ENCODE measurements at regions not wholly inside any gene's neighbourhood (a gene's known extent, or its start where the extent isn't known, plus 50 kb on each side); places are given as distances from the start of the nearest gene placed in this dataset.
"Not testable (repeated sequence)": the region's sequence is repeated elsewhere in the genome, so short reads cannot be mapped to it uniquely, and the experiment has no call there.

DNA sequence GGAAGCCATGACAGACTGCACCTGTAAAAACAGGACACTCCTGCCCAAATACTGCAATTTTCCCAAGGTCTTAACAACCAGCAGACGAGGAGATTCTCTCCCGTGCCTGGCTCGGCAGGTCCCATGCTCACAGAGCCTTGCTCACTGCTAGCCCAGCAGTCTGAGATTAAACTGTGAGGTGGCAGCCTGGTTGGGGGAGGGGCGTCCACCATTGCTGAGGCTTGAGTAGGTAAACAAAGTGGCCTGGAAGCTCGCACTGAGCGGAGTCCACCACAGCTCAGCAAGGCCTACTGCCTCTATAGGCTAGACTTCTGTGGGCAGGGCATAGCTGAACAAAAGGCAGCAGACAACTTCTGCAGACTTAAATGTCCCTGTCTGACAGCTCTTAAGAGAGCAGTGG lies 80.3 kb downstream of the ANXA5 start:
- peaks cover 40% of the 10 kb centered on the region for H3K27me3 Mint-ChIP-seq
- H3K4me3 Mint-ChIP-seq, ATAC-seq, DNase-seq, H3K4me1 Mint-ChIP-seq, H3K27ac Mint-ChIP-seq, H3K9me3 Mint-ChIP-seq: not testable (repeated sequence)

DNA sequence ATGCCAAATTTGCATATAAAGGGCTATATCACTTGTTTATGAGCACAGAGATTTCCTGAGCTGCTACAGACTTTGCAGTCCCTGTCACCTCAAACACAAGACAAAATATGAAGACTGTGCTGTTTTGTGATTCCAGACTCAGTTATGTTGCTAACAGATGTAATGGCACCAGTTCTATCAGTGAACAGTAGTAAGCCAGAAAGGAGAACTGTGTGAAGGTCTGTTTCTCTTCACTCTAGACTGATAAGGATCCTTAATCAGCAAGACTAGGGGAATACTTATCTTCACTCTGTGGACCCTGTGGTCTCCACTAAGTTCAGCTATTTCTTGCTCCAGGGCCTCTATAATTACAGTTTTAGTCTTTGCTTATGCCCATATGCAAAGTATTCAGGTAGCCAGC lies 82.7 kb downstream of the ANXA5 start:
- no peaks in the 10 kb centered on the region for H3K4me1 Mint-ChIP-seq
- H3K9me3 Mint-ChIP-seq, result no peaks in the 10 kb centered on the region
- H3K4me3 Mint-ChIP-seq, result no peak overlapping the region
- no peak overlapping the region for H3K27ac Mint-ChIP-seq
- ATAC-seq (no peak), DNase-seq (no peak)
- peaks cover 33% of the 10 kb centered on the region for H3K27me3 Mint-ChIP-seq

DNA sequence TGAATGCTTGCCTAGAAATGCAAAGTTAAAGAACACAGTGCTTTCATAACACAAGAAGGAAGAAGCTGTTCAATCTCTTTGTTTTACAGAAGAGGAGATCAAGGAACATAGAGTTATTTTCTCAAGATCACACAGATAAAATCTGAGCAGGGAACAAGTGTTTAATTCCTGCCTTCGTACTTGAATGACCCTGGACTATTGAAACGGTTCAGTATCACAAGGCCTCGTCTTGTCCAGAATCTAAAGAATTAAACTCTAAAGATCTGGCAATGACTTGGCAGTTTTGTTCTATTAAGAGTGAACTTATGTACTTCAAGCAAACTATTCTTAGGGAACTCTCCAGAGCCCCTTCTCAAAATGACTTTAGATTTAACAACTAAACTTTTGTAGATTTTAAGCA lies 97.7 kb downstream of the ANXA5 start:
- Mint-ChIP-seq H3K9me3 (no peaks in the 10 kb centered on the region), H3K4me1 (peaks cover 14% of the 10 kb centered on the region)
- no peak for DNase-seq

DNA sequence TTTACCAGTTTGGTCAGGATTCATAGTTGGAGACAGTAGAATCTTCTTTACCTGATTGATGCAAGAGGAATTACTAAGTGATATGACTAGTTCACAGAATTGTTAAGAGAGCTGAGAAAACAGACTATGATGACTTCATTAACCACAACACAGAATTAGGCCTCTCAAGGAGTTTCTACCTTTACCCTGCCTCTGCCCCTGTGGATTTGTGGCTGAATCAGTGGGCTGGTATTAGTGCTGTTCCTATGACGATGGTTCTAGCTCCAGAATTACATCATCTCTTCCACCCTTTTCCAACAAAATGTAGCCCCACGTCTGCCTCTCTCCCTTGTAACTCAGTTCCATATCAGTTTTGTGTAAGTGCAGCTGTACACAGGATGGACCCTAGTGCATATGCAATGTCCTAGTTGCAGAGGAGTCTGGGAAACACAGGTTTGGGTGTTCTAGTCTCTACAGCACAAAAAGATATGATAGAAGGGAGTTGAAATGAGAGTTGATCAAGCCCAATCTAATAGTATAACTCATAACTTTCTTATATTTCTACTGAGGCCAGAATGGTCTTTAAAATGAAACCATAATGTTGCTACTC lies 99.3 kb downstream of the ANXA5 start:
- Mint-ChIP-seq H3K4me1 (peaks cover 14% of the 10 kb centered on the region), H3K9me3 (no peaks in the 10 kb centered on the region), H3K4me3 (no peak overlapping the region), H3K27ac (no peak overlapping the region), H3K27me3 (peaks cover 30% of the 10 kb centered on the region)
- DNase-seq, result peak; percentile 7 to 41
- ATAC-seq, result peak; percentile 97

More for the DNA sequence above, 97.7 kb downstream of the ANXA5 start:
- H3K27ac Mint-ChIP-seq, result no peak overlapping the region
- peaks cover 41% of the 10 kb centered on the region for H3K27me3 Mint-ChIP-seq
- no peak for ATAC-seq
- no peak overlapping the region for H3K4me3 Mint-ChIP-seq

- Mint-ChIP-seq H3K27me3 (peaks cover 23% of the 10 kb centered on the region), H3K9me3 (no peaks in the 10 kb centered on the region), H3K4me1 (peaks cover 14% of the 10 kb centered on the region), H3K27ac (no peak overlapping the region), H3K4me3 (no peak overlapping the region)
- DNase-seq (no peak), ATAC-seq (no peak)
These were observed 101.8 kb downstream of the ANXA5 start for GRCh38 chr4:121594796-121595526.

- H3K4me3 Mint-ChIP-seq, result no peak overlapping the region
These were observed 103.0 kb downstream of the ANXA5 start for GRCh38 chr4:121593760-121594159.

DNA sequence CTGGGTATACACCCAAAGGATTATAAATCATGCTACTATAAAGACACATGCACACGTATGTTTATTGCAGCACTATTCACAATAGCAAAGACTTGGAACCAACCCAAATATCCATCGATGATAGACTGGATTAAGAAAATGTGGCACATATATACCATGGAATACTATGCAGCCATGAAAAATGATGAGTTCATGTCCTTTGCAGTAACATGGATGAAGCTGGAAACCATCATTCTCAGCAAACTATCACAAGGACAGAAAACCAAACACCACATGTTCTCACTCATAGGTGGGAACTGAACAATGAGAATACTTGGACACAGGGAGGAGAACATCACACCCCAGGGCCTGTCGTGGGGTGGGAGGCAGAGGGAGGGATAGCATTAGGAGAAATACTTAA lies 104.5 kb downstream of the ANXA5 start:
- not testable (repeated sequence) for ATAC-seq, H3K27ac Mint-ChIP-seq, H3K4me1 Mint-ChIP-seq, H3K9me3 Mint-ChIP-seq, H3K4me3 Mint-ChIP-seq, DNase-seq
- peaks cover 22% of the 10 kb centered on the region for H3K27me3 Mint-ChIP-seq

More at GRCh38 chr4:121593760-121594159, 103.0 kb downstream of the ANXA5 start:
- H3K4me1 Mint-ChIP-seq, result peaks cover 14% of the 10 kb centered on the region
- peaks cover 15% of the 10 kb centered on the region for H3K27me3 Mint-ChIP-seq
- H3K27ac Mint-ChIP-seq, result no peak overlapping the region
- no peaks in the 10 kb centered on the region for H3K9me3 Mint-ChIP-seq
- ATAC-seq (no peak), DNase-seq (no peak)

DNA sequence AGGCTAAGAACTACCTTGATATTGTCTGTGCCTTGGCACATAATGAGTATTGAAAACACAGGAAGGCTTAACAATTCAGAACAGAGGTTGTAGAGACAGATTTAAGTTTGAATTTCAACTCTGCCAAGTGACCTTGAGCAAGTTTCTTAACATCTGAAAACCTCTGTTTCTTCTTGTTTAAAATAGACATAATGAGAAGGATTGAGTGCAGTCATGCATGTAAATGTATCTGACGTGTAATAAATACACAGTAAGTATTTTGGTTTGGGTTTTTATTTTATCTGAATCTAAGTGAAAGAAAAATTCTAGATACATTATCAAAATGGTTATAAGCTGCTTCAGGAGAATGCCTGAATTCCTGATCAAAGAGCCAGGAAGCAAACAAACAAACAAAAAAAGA lies 111.9 kb downstream of the ANXA5 start:
- H3K9me3 Mint-ChIP-seq, result no peaks in the 10 kb centered on the region
- no peak overlapping the region for H3K27ac Mint-ChIP-seq
- ATAC-seq (no peak), DNase-seq (no peak)
- no peaks in the 10 kb centered on the region for H3K4me1 Mint-ChIP-seq
- no peak overlapping the region for H3K4me3 Mint-ChIP-seq
- H3K27me3 Mint-ChIP-seq, result peaks cover 67% of the 10 kb centered on the region

GRCh38 chr4:121583396-121583795 lies 113.4 kb downstream of the ANXA5 start:
- no peaks in the 10 kb centered on the region for H3K9me3 Mint-ChIP-seq
- ATAC-seq, result no peak
- DNase-seq, result no peak
- H3K4me3 Mint-ChIP-seq, result no peak overlapping the region
- H3K27ac Mint-ChIP-seq, result no peak overlapping the region
- no peaks in the 10 kb centered on the region for H3K4me1 Mint-ChIP-seq
- peaks cover 74% of the 10 kb centered on the region for H3K27me3 Mint-ChIP-seq

GRCh38 chr4:121582296-121582695 lies 114.5 kb downstream of the ANXA5 start:
- no peaks in the 10 kb centered on the region for H3K4me1 Mint-ChIP-seq
- no peak overlapping the region for H3K27ac Mint-ChIP-seq
- no peak overlapping the region for H3K4me3 Mint-ChIP-seq
- no peaks in the 10 kb centered on the region for H3K9me3 Mint-ChIP-seq
- peaks cover 64% of the 10 kb centered on the region for H3K27me3 Mint-ChIP-seq
- DNase-seq (no peak), ATAC-seq (no peak)

- not testable (repeated sequence) for DNase-seq, H3K4me1 Mint-ChIP-seq, H3K9me3 Mint-ChIP-seq, H3K4me3 Mint-ChIP-seq, H3K27ac Mint-ChIP-seq, ATAC-seq
- H3K27me3 Mint-ChIP-seq, result peaks cover 26% of the 10 kb centered on the region
These were observed 121.4 kb downstream of the ANXA5 start for GRCh38 chr4:121575392-121575791.

- Mint-ChIP-seq H3K27me3 (peaks cover 32% of the 10 kb centered on the region), H3K4me3 (no peak overlapping the region), H3K9me3 (peaks cover 0 to 7% of the 10 kb centered on the region in 2 donors), H3K4me1 (no peaks in the 10 kb centered on the region), H3K27ac (no peak overlapping the region)
- no peak for ATAC-seq
- no peak for DNase-seq
These were observed 122.2 kb downstream of the ANXA5 start for GRCh38 chr4:121574618-121575017.

DNA sequence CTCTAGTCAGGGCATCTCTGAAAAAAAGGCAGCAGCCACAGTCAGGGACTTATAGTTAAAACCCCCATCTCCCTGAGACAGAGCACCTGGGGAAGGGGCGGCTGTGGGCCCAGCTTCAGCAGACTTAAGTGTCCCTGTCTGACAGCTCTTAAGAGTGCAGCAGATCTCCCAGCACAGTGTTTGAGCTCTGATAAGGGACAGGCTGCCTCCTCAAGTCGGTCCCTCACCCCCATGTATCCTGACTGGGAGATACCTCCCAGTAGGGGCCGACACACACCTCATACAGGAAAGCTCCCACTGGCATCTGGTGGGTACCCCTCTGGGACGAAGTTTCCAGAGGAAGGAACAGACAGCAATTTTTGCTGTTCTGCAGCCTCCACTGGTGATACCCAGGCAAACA lies 129.0 kb downstream of the ANXA5 start:
- DNase-seq (no peak), ATAC-seq (no peak)
- Mint-ChIP-seq H3K4me1 (no peaks in the 10 kb centered on the region), H3K27me3 (peaks cover 48% of the 10 kb centered on the region), H3K4me3 (no peak overlapping the region), H3K9me3 (peaks cover 0 to 7% of the 10 kb centered on the region in 2 donors), H3K27ac (no peak overlapping the region)

GRCh38 chr4:121564840-121565375 lies 131.9 kb downstream of the ANXA5 start:
- no peak for ATAC-seq
- no peaks in the 10 kb centered on the region for H3K4me1 Mint-ChIP-seq
- no peak overlapping the region for H3K4me3 Mint-ChIP-seq
- no peak overlapping the region for H3K27ac Mint-ChIP-seq
- H3K27me3 Mint-ChIP-seq, result peaks cover 53% of the 10 kb centered on the region
- DNase-seq, result no peak
- peaks cover 0 to 3% of the 10 kb centered on the region in 2 donors for H3K9me3 Mint-ChIP-seq

GRCh38 chr4:121562811-121563210 lies 134.0 kb downstream of the ANXA5 start:
- H3K4me1 Mint-ChIP-seq, result no peaks in the 10 kb centered on the region
- no peak for ATAC-seq
- no peak for DNase-seq
- peaks cover 32% of the 10 kb centered on the region for H3K27me3 Mint-ChIP-seq
- no peaks in the 10 kb centered on the region for H3K9me3 Mint-ChIP-seq
- H3K4me3 Mint-ChIP-seq, result no peak overlapping the region
- H3K27ac Mint-ChIP-seq, result no peak overlapping the region

DNA sequence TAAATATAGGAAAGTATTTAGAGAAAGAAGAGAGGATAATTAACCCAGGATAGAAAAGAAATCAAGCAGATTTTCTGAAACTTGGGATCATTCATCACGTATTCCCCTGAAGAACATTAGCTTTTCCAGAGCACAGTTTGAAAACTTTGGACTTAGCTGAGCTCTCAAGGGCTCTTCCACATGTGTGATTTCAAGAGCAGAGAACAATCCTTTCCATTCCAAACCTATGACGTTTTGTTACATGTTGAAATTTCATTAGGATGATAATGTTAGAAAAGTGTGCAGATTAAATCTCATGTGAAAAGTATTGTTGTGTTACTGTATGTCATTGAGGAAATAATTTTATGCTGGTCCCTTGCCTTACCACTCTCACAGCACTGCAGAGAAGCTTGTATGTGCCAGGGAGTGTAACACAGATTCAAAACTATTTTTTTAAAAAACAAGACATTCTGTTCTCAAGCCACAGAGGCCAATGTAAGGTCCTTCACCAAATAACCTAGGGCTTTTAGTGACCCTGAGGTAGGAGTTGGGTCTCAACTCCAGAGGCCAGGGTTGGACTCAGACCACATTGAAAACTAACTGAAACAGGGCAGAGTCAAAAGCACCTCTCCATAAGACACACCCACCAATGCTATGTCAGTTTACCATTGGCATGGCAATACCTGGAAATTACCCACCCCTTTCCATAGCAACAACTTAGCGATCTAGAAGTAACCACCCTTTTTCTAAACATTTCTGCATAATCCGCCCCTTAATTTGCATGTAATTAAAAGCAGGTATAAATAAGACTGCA lies 141.3 kb downstream of the ANXA5 start:
- Mint-ChIP-seq H3K9me3 (no peaks in the 10 kb centered on the region), H3K4me3 (no peak overlapping the region), H3K27me3 (peaks cover 11% of the 10 kb centered on the region), H3K4me1 (no peaks in the 10 kb centered on the region), H3K27ac (no peak overlapping the region)
- DNase-seq (no peak), ATAC-seq (no peak)

All from stimulated activated naive CD8-positive, alpha-beta T cell treated with anti-CD3 and anti-CD28 coated beads, Interleukin-15, amount 100 ng/mL, for 72 hours (primary cell).